Prostate gland (tissue), 2 donors: ENCODE measurements at regions not wholly inside any gene's neighbourhood (a gene's known extent, or its start where the extent isn't known, plus 50 kb on each side); places are given as distances from the start of the nearest gene placed in this dataset.

Experiments
- POLR2A ChIP-seq: fragments of 450-650 bp; IDR thresholded peaks from one replicate; pipeline ENCODE4 v1.6.1; 2016; ENCODE audit warnings: antibody characterized with exemption, mild to moderate bottlenecking
- TF ChIP-seq, protein P1 (sequence below), 4 experiments: fragments of 200-600 bp in 2 of 4; fragments of 450-650 bp in 2 of 4; sonication (generic) in 2 of 4; IDR thresholded peaks; 1 replicate in 3 of 4; 2 replicates in 1 of 4; pipeline ENCODE4 v1.5.1; 2016 to 2019; ENCODE audit warnings: antibody characterized with exemption in 4 of 4, mild to moderate bottlenecking in 2 of 4, moderate library complexity in 2 of 4

DNA sequence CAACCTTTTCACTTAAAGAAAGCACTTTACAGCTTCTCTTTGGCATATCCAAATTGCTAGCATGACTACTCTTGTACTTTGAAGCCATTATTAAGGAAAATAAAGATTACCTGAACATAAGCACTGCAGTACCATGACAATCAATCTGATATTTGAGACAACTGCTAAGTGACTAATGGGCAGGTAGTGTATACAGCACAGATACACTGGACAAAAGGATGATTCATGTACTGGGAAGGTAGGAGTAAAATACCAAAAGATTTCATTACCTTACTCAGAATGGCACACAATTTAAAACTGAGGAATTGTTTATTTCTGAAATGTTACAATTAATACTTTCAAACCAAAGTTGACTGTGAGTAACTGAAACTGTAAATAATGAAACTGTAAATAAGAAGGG lies 1054.3 kb upstream of the TENM4 start:
- no peak for TF ChIP-seq POLR2A
- TF ChIP-seq, protein P1, sequence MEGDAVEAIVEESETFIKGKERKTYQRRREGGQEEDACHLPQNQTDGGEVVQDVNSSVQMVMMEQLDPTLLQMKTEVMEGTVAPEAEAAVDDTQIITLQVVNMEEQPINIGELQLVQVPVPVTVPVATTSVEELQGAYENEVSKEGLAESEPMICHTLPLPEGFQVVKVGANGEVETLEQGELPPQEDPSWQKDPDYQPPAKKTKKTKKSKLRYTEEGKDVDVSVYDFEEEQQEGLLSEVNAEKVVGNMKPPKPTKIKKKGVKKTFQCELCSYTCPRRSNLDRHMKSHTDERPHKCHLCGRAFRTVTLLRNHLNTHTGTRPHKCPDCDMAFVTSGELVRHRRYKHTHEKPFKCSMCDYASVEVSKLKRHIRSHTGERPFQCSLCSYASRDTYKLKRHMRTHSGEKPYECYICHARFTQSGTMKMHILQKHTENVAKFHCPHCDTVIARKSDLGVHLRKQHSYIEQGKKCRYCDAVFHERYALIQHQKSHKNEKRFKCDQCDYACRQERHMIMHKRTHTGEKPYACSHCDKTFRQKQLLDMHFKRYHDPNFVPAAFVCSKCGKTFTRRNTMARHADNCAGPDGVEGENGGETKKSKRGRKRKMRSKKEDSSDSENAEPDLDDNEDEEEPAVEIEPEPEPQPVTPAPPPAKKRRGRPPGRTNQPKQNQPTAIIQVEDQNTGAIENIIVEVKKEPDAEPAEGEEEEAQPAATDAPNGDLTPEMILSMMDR (IDR thresholded peaks at IDR 0.05): no peak
